ENCODE measurements at regions not wholly inside any gene's neighbourhood (a gene's known extent, or its start where the extent isn't known, plus 50 kb on each side); places are given as distances from the start of the nearest gene placed in this dataset.

DNA sequence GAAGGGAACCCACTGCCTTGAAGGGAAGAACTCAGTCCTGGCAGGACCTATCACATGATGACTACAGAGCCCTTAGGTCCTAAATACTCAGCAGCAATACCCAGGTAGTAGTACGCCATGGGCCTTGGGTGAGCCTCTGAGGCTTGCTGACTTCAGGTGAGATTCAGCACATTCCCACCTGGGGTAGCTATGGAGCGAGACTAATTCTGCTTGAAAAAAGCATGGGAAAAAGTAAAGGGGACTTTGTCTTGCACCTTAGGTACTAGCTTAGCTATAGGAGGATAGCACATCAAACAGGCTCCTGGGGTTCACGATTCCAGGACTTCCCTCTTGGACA lies 98.2 kb upstream of the MEOX2 start:
- TF ChIP-seq, protein P1, sequence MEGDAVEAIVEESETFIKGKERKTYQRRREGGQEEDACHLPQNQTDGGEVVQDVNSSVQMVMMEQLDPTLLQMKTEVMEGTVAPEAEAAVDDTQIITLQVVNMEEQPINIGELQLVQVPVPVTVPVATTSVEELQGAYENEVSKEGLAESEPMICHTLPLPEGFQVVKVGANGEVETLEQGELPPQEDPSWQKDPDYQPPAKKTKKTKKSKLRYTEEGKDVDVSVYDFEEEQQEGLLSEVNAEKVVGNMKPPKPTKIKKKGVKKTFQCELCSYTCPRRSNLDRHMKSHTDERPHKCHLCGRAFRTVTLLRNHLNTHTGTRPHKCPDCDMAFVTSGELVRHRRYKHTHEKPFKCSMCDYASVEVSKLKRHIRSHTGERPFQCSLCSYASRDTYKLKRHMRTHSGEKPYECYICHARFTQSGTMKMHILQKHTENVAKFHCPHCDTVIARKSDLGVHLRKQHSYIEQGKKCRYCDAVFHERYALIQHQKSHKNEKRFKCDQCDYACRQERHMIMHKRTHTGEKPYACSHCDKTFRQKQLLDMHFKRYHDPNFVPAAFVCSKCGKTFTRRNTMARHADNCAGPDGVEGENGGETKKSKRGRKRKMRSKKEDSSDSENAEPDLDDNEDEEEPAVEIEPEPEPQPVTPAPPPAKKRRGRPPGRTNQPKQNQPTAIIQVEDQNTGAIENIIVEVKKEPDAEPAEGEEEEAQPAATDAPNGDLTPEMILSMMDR (IDR thresholded peaks at IDR 0.05; ENCODE audit: low read length) = no peak
- no peak for TF ChIP-seq EZH2 (optimal IDR thresholded peaks at IDR 0.05; ENCODE audit: low read depth, low read length)

Measured in MM.1S (cell line).